GM12878 (cell line): ENCODE measurements at regions not wholly inside any gene's neighbourhood (a gene's known extent, or its start where the extent isn't known, plus 50 kb on each side); places are given as distances from the start of the nearest gene placed in this dataset.

Experiments used
- ATAC-seq: fragments of 200-7000 bp; cut with Tn5 transposase; 3 replicates; pipeline ENCODE4 v1.9.1; 2020; ENCODE audit warnings: mild to moderate bottlenecking, moderate library complexity
- BruUV-seq: library from RNA; stranded (reverse); fragments of 400-500 nt; replicated peaks from 2 replicates; lab custom pipeline; 2021; lab: Mats Ljungman, UMichigan
- CTCF ChIA-PET: fragments of 300-600 bp; sonication (Branson Sonifier 250); formaldehyde crosslinking; extraction: SDS; loops from one replicate; lab custom pipeline; 2021; ENCODE audit warnings: inconsistent platforms; lab: Yijun Ruan, JAX
- POLR2A ChIA-PET: fragments of 350-600 bp; formaldehyde crosslinking; extraction: SDS; loops from one replicate; lab custom pipeline; 2021; ENCODE audit warnings: inconsistent platforms; lab: Charles Lee
- RAD21 ChIA-PET: fragments of 300-600 bp; sonication (Branson Sonifier 250); formaldehyde crosslinking; loops from one replicate; lab custom pipeline; 2023; ENCODE audit warnings: antibody characterized with exemption; ENCODE audit not compliant: unreplicated experiment; lab: Charles Lee
- SMC1A ChIA-PET: fragments of 300-600 bp; sonication (Branson Sonifier 250); formaldehyde crosslinking; loops from one replicate; lab custom pipeline; 2023; ENCODE audit not compliant: unreplicated experiment, uncharacterized antibody; lab: Charles Lee
- DNase-seq: peaks from one replicate; pipeline ENCODE4 v3.0.0-alpha.2; 2011; ENCODE audit warnings: low read depth, low spot score
- FAIRE-seq: peaks from 3 replicates; lab custom pipeline; 2011; peaks lifted over from hg19 to GRCh38; lab: Jason Lieb, UNC
- H2AFZ ChIP-seq: 2 replicates; pipeline ENCODE4 v1.6.0; 2011; ENCODE audit warnings: low read depth, low read length, control low read depth; ENCODE audit not compliant: control insufficient read depth
- H3K27ac ChIP-seq: 2 replicates; pipeline ENCODE4 v1.5.1; 2011; ENCODE audit warnings: control low read depth; ENCODE audit not compliant: control insufficient read depth, insufficient read depth
- H3K27me3 ChIP-seq, 2 experiments: replicated peaks in 1 of 2; 2 replicates each; pipeline versions ENCODE4 v1.6.0 to v1.6.1; 2011; ENCODE audit warnings: low read length in 1 of 2; ENCODE audit not compliant: control insufficient read depth in 2 of 2, insufficient read depth in 2 of 2
- H3K36me3 ChIP-seq, 2 experiments: 2 replicates each; pipeline ENCODE4 v1.5.1; 2011; ENCODE audit warnings: low read length in 1 of 2; ENCODE audit not compliant: control insufficient read depth in 2 of 2, insufficient read depth in 2 of 2
- H3K4me1 ChIP-seq: 2 replicates; pipeline ENCODE4 v1.6.1; 2011; ENCODE audit warnings: mild to moderate bottlenecking, low read length, moderate library complexity, mixed read lengths; ENCODE audit not compliant: control insufficient read depth, insufficient read depth
- H3K4me2 ChIP-seq: 2 replicates; pipeline ENCODE4 v1.6.0; 2011; ENCODE audit warnings: control low read depth; ENCODE audit not compliant: control insufficient read depth, insufficient read depth
- H3K4me3 ChIP-seq: fragments of 200-600 bp; sonication (generic); 2 replicates; pipeline ENCODE4 v1.5.1; 2016
- H3K79me2 ChIP-seq: 2 replicates; pipeline ENCODE4 v1.6.0; 2011; ENCODE audit warnings: low read length; ENCODE audit not compliant: control insufficient read depth, insufficient read depth
- H3K9ac ChIP-seq: 2 replicates; pipeline ENCODE4 v1.8.0; 2011; ENCODE audit warnings: low read length, control low read depth, mixed read lengths; ENCODE audit not compliant: control insufficient read depth, insufficient read depth
- H3K9me3 ChIP-seq: replicated peaks from 3 replicates; pipeline ENCODE4 v1.5.1; 2011; ENCODE audit warnings: mild to moderate bottlenecking, low read length; ENCODE audit not compliant: control insufficient read depth, insufficient read depth
- H4K20me1 ChIP-seq: 2 replicates; pipeline ENCODE4 v1.6.0; 2011; ENCODE audit not compliant: control insufficient read depth, insufficient read depth
- CBFB ChIP-seq: IDR thresholded peaks from 2 replicates; pipeline ENCODE4 v1.6.1; 2016; ENCODE audit warnings: antibody characterized with exemption, low read depth
- IKZF1 ChIP-seq: fragments of 450-650 bp; conservative IDR thresholded peaks from 2 replicates; pipeline ENCODE4 v1.6.1; 2017; ENCODE audit warnings: antibody characterized with exemption, mild to moderate bottlenecking
- WGBS: methylation state at CpG from one replicate; pipeline ENCODE4 v1.1.6; 2016; ENCODE audit warnings: low lambda C conversion rate; ENCODE audit not compliant: insufficient replicate concordance, insufficient coverage; ENCODE audit errors: missing lambda C conversion rate; 5-methylcytosine and 5-hydroxymethylcytosine counted together
- in situ Hi-C: fragments of 300-500 bp; cut with MboI; formaldehyde crosslinking; loops from 9 replicates; pipeline ENCODE4 v1.14.3; 2018; ENCODE audit warnings: mixed read lengths
- intact Hi-C: fragments of 100-400 bp; cut with micrococcal nuclease; formaldehyde crosslinking; loops from one replicate; pipeline ENCODE4 v1.14.2; 2022; ENCODE audit not compliant: unreplicated experiment
- TF ChIP-seq, protein P1 (sequence below): fragments of 450-650 bp; formaldehyde crosslinking; IDR thresholded peaks from 2 replicates; pipeline ENCODE4 v1.4.0; 2022; ENCODE audit warnings: mild to moderate bottlenecking, moderate library complexity
- TF ChIP-seq, protein P2 (sequence below): fragments of 450-650 bp; IDR thresholded peaks from 2 replicates; pipeline ENCODE4 v1.6.1; 2017; ENCODE audit warnings: mild to moderate bottlenecking, moderate library complexity

DNA sequence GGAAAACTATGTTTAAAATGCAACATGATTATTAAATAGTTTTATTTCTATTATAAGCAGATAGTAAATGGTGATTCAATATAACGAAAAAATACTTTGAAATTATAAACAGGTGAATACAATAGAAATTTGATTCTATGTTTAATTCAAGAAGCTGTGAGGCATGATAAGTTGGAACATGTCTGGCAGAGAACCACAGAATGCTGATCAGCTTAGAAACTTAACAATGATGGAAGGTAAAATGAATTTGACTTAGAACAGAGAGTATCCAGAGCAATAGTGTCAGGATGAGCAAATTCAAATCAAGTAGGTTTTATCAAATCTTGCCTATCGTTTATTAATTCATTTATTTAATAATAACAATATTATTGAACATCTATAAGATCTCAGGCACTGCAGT is 83.4 kb upstream of the ADGRL4 start:
- POLR2A ChIA-PET: no interaction called here
- 0% methylated on average over 2 of the region's 2 CpGs for WGBS
- RAD21 ChIA-PET: interaction anchor here (1.0 kb wide), 1 partner anchor 15 kb away, joined by 3 read pairs; no protein-coding TSS in a partner anchor
- intact Hi-C loops: no loop called here
- H3K27ac ChIP-seq: no peak overlapping the region
- no peaks in the 10 kb centered on the region for H3K9me3 ChIP-seq
- no peak overlapping the region for H2AFZ ChIP-seq
- in situ Hi-C loops: no loop called here
- H3K4me1 ChIP-seq: no peaks in the 10 kb centered on the region
- FAIRE-seq: no peak
- no peaks in the 10 kb centered on the region for H4K20me1 ChIP-seq
- TF ChIP-seq, protein P1, sequence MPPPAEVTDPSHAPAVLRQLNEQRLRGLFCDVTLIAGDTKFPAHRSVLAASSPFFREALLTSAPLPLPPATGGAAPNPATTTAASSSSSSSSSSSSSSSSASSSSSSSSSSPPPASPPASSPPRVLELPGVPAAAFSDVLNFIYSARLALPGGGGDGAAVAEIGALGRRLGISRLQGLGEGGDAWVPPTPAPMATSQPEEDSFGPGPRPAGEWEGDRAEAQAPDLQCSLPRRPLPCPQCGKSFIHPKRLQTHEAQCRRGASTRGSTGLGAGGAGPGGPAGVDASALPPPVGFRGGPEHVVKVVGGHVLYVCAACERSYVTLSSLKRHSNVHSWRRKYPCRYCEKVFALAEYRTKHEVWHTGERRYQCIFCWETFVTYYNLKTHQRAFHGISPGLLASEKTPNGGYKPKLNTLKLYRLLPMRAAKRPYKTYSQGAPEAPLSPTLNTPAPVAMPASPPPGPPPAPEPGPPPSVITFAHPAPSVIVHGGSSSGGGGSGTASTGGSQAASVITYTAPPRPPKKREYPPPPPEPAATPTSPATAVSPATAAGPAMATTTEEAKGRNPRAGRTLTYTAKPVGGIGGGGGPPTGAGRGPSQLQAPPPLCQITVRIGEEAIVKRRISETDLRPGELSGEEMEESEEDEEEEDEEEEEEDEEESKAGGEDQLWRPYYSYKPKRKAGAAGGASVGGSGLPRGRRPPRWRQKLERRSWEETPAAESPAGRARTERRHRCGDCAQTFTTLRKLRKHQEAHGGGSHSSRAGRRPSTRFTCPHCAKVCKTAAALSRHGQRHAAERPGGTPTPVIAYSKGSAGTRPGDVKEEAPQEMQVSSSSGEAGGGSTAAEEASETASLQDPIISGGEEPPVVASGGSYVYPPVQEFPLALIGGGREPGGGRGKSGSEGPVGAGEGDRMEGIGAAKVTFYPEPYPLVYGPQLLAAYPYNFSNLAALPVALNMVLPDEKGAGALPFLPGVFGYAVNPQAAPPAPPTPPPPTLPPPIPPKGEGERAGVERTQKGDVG (CRISPR knock-in tag): no peak
- no peak for TF ChIP-seq CBFB
- TF ChIP-seq, protein P2, sequence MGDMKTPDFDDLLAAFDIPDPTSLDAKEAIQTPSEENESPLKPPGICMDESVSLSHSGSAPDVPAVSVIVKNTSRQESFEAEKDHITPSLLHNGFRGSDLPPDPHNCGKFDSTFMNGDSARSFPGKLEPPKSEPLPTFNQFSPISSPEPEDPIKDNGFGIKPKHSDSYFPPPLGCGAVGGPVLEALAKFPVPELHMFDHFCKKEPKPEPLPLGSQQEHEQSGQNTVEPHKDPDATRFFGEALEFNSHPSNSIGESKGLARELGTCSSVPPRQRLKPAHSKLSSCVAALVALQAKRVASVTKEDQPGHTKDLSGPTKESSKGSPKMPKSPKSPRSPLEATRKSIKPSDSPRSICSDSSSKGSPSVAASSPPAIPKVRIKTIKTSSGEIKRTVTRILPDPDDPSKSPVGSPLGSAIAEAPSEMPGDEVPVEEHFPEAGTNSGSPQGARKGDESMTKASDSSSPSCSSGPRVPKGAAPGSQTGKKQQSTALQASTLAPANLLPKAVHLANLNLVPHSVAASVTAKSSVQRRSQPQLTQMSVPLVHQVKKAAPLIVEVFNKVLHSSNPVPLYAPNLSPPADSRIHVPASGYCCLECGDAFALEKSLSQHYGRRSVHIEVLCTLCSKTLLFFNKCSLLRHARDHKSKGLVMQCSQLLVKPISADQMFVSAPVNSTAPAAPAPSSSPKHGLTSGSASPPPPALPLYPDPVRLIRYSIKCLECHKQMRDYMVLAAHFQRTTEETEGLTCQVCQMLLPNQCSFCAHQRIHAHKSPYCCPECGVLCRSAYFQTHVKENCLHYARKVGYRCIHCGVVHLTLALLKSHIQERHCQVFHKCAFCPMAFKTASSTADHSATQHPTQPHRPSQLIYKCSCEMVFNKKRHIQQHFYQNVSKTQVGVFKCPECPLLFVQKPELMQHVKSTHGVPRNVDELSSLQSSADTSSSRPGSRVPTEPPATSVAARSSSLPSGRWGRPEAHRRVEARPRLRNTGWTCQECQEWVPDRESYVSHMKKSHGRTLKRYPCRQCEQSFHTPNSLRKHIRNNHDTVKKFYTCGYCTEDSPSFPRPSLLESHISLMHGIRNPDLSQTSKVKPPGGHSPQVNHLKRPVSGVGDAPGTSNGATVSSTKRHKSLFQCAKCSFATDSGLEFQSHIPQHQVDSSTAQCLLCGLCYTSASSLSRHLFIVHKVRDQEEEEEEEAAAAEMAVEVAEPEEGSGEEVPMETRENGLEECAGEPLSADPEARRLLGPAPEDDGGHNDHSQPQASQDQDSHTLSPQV: no peak
- TF ChIP-seq IKZF1: no peak
- H3K9ac ChIP-seq: no peak overlapping the region
- H3K36me3 ChIP-seq: no peaks in the 10 kb centered on the region
- no peak for DNase-seq
- H3K4me3 ChIP-seq: no peak overlapping the region
- SMC1A ChIA-PET: no interaction called here
- no TSS peak for BruUV-seq
- no peaks in the 10 kb centered on the region for H3K79me2 ChIP-seq
- ATAC-seq: no peak
- CTCF ChIA-PET: no interaction called here
- H3K4me2 ChIP-seq: no peak overlapping the region
- H3K27me3 ChIP-seq: no peaks in the 10 kb centered on the region; a peak in 1 of 4 replicates
